GM12801 (cell line): ENCODE measurements at regions not wholly inside any gene's neighbourhood (a gene's known extent, or its start where the extent isn't known, plus 50 kb on each side); places are given as distances from the start of the nearest gene placed in this dataset.

Experiments
- TF ChIP-seq, protein P1 (sequence below): IDR thresholded peaks from one replicate; pipeline ENCODE4 v1.5.1; 2011; ENCODE audit warnings: control low read depth; ENCODE audit not compliant: insufficient read length; ENCODE audit errors: extremely low read depth

DNA sequence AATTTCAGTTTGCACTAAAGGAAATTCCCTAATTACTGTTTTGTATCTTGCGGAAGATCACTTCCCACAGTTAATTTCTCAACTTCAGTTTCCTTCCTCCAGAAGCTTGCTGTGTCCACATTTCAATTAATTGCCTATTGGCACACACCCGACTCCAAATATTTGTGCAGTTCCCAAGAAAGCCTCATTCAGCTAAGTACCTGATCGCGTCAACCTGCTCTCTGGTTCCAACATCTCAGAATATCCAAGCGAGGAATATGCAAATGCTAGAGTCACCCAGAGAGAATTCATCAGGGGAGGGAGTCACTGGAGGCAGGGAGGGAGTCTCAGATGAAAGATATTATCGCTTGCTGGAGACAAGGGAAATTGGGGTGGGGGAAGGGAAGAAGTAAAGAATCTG, 351.3 kb downstream of the RRAGC start:
- TF ChIP-seq, protein P1, sequence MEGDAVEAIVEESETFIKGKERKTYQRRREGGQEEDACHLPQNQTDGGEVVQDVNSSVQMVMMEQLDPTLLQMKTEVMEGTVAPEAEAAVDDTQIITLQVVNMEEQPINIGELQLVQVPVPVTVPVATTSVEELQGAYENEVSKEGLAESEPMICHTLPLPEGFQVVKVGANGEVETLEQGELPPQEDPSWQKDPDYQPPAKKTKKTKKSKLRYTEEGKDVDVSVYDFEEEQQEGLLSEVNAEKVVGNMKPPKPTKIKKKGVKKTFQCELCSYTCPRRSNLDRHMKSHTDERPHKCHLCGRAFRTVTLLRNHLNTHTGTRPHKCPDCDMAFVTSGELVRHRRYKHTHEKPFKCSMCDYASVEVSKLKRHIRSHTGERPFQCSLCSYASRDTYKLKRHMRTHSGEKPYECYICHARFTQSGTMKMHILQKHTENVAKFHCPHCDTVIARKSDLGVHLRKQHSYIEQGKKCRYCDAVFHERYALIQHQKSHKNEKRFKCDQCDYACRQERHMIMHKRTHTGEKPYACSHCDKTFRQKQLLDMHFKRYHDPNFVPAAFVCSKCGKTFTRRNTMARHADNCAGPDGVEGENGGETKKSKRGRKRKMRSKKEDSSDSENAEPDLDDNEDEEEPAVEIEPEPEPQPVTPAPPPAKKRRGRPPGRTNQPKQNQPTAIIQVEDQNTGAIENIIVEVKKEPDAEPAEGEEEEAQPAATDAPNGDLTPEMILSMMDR = no peak

DNA sequence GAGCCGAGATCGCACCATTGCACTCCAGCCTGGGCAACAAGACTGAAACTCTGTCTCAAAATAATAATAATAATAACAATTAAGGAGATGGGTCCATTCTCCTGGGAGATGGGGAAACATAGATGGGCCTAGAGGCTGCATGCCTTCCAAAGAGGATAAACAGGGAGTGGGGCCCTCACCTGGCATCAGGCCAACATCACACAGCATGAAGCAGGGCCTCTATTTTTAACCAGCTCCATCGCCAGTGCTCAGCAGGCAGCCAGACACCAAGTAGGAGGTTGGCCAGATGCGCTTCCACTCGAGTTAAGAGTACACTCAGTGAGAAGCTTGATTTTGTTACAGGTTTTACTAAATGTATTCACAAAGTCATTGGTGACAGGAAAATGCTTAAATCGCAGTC, 352.0 kb downstream of the RRAGC start:
- TF ChIP-seq, protein P1 = no peak

DNA sequence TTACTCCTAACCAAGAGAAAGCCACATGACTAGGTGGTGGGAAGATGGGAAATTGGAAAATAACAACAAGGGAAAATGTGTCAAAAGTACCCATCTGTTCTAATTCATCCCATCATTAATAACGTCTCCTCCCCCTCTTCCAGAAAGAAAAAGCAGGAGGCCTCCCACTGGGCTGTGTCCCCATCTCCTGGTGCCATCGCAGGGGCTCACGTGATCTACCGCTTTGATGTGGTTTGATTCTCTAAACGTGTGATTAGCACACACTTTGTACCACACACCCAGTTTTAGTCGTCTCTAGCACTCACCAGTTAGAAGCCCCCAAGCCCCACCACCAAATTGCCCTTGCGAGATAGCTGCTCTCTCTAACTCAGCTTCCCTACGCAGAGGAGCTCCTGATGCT, 353.6 kb downstream of the RRAGC start:
- TF ChIP-seq, protein P1 = no peak

DNA sequence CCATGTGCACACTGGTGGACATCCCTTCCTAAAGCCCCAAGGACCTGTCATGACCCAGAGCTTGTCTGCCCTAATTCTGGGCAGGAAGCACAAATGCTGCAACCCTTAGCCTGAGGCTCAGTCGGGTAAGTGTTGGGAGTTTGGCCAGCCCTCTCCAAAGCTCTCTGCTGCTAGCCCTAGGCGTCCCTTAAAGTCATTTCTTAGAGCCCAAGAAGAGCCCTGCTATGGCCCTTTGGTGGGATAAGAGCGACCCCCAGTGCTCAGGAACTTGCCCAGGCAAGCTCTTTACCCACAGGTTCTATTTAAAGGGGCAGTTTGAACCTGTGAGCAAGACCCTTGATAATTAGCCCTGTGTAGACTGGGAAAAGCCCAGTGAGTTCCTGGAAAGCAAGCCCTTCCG, 356.8 kb downstream of the RRAGC start:
- TF ChIP-seq, protein P1 = no peak

DNA sequence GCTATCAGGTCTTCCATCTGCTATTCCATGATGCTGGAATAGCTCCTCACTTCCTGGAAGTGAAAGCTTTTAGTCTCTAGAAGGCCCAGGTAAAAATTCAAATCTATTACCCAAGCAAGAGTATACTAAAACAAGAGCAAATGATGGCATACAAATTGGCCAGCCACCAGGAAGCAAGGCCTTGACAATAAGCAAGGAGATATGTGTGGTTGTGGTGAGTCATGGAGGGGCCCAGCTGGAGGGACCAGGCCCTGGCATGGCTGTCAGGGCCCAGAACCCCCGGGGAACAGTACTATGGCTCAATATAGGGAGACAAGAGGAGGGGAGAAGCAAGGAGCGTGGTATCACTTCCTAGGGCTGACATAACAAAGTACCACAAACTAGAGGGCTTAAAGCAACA, 358.7 kb downstream of the RRAGC start:
- TF ChIP-seq, protein P1 = no peak

DNA sequence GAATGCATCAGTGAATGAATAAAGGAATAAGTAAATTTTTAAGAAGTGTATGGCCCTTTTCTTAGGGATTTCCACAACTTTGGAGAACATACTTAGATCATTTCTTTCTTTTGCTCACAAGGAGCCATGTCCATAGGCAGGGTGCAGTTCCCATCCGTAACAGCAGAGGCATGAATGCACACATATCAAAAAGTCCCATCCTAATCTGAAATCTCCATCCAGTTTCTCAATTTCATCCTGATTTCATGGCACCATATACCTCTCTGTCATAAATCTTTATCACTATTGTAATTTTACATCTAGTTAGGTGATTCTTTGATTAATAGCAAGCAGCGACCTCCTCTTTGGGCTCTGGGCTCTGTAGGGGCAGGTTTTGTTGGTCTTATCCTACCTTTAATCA, 359.2 kb downstream of the RRAGC start:
- TF ChIP-seq, protein P1 = no peak

DNA sequence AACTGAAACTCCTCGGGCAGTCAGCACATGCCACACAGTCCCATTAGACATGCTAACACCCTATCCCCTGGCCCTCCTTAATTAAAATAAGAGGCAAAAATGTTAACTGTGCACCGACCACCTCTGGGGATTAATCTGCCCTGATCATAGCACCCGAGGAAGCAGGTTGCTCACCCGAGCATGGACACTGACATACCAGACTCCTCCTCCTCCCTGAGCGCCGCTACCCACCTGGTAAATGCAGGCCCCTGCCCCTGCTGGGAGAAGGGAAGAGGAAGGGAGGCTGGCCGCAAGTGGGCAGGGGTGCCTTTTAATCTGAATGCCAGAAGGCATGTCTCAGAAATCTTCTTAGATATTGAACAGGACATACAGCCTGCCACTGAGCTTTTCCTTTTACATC, 360.9 kb downstream of the RRAGC start:
- TF ChIP-seq, protein P1 = no peak
